Aorta (tissue), 5 donors: ENCODE measurements at regions not wholly inside any gene's neighbourhood (a gene's known extent, or its start where the extent isn't known, plus 50 kb on each side); places are given as distances from the start of the nearest gene placed in this dataset.
"Not testable (repeated sequence)": the region's sequence is repeated elsewhere in the genome, so short reads cannot be mapped to it uniquely, and the experiment has no call there.

Experiments
- ATAC-seq: fragments of 200-7000 bp; cut with Tn5 transposase; one replicate; pipeline ENCODE4 v1.9.1; 2022; ENCODE audit warnings: moderate library complexity; ENCODE audit not compliant: low FRiP score
- DNase-seq, 2 donors: peaks; one replicate each; pipeline ENCODE4 v3.0.0-alpha.2; 2020
- H3K27ac ChIP-seq, 2 donors: one replicate each; pipeline ENCODE4 v1.5.1; 2013; ENCODE audit warnings: low read length in 2 of 2, mild to moderate bottlenecking in 2 of 2, moderate library complexity in 2 of 2, control low read depth in 1 of 2, inconsistent platforms in 1 of 2, low read depth in 1 of 2
- H3K27me3 ChIP-seq, 2 donors: one replicate each; pipeline ENCODE4 v1.6.1; 2013; ENCODE audit warnings: control low read depth in 1 of 2, low read length in 1 of 2, mild to moderate bottlenecking in 1 of 2, moderate library complexity in 1 of 2; ENCODE audit not compliant: insufficient read depth in 2 of 2, control insufficient read depth in 1 of 2
- H3K36me3 ChIP-seq, 2 donors: one replicate each; pipeline ENCODE4 v1.6.1; 2013; ENCODE audit warnings: control low read depth in 1 of 2, low read length in 1 of 2, mild to moderate bottlenecking in 1 of 2; ENCODE audit not compliant: insufficient read depth in 2 of 2, control insufficient read depth in 1 of 2
- H3K4me1 ChIP-seq, 2 donors: one replicate each; pipeline ENCODE4 v1.6.1; 2013; ENCODE audit warnings: low read length in 2 of 2, control low read depth in 1 of 2, mild to moderate bottlenecking in 1 of 2, moderate library complexity in 1 of 2; ENCODE audit not compliant: insufficient read depth in 2 of 2, control insufficient read depth in 1 of 2
- H3K4me3 ChIP-seq, 2 donors: one replicate each; pipeline ENCODE4 v1.5.1; 2013; ENCODE audit warnings: low read length in 2 of 2, control low read depth in 1 of 2, mild to moderate bottlenecking in 1 of 2
- H3K9me3 ChIP-seq: one replicate; pipeline ENCODE4 v1.6.1; 2013; ENCODE audit warnings: mild to moderate bottlenecking, low read length; ENCODE audit not compliant: control insufficient read depth
- WGBS, 2 donors: extraction: QIAGEN DNeasy Blood & Tissue Kit; methylation state at CpG; one replicate each; pipeline ENCODE4 v1.1.7; 2013; 5-methylcytosine and 5-hydroxymethylcytosine counted together
- intact Hi-C, 2 donors: fragments of 100-400 bp; cut with DNase I; formaldehyde crosslinking; loops; one replicate each; pipeline versions ENCODE4 v1.14.2 to v1.15.0; 2022
- donor health status: healthy with polysubstance abuse.
- donor health status: Bipolar disorder and iron deficiency.
- donor health status: DM: no; HTN: no; CAD: no.
- donor health status: DM: no; HTN: no; CAD: no.
- donor health status: DM: yes; HTN: yes; CAD: no.

GRCh38 chr4:181855307-181855706, 387.9 kb upstream of the TENM3 start:
- no peaks in the 10 kb centered on the region for H3K27me3 ChIP-seq
- H3K27ac ChIP-seq = no peak overlapping the region
- ATAC-seq (no peak), DNase-seq (no peak)
- H3K4me3 ChIP-seq = no peak overlapping the region
- intact Hi-C loops = no loop called here
- no peaks in the 10 kb centered on the region for H3K36me3 ChIP-seq
- H3K9me3 ChIP-seq = no peaks in the 10 kb centered on the region
- H3K4me1 ChIP-seq = no peaks in the 10 kb centered on the region
- 65 to 82% methylated on average over 1 of the region's 1 CpG for WGBS, 2 donors

- H3K27ac ChIP-seq, H3K27me3 ChIP-seq, H3K4me3 ChIP-seq, intact Hi-C loops, H3K4me1 ChIP-seq, DNase-seq, ATAC-seq, H3K9me3 ChIP-seq, H3K36me3 ChIP-seq: not testable (repeated sequence)
- WGBS, 2 donors = 96 to 100% methylated on average over 1 of the region's 1 CpG
Observed at GRCh38 chr4:181857471-181857870, 385.7 kb upstream of the TENM3 start.

- ATAC-seq = no peak
- H3K4me3 ChIP-seq = no peak overlapping the region
- 75 to 86% methylated on average over 4 of the region's 4 CpGs for WGBS, 2 donors
- no peak for DNase-seq
- H3K27me3 ChIP-seq = no peaks in the 10 kb centered on the region
- H3K36me3 ChIP-seq = no peaks in the 10 kb centered on the region
- intact Hi-C loops = no loop called here
- H3K9me3 ChIP-seq = no peaks in the 10 kb centered on the region
- H3K27ac ChIP-seq = no peak overlapping the region
- H3K4me1 ChIP-seq = no peaks in the 10 kb centered on the region
Observed at GRCh38 chr4:181858741-181859140, 384.5 kb upstream of the TENM3 start.

- no peaks in the 10 kb centered on the region for H3K4me1 ChIP-seq
- H3K4me3 ChIP-seq = no peak overlapping the region
- WGBS, 2 donors = 61 to 67% methylated on average over 2 of the region's 2 CpGs
- H3K9me3 ChIP-seq = no peaks in the 10 kb centered on the region
- H3K27me3 ChIP-seq = no peaks in the 10 kb centered on the region
- no peak overlapping the region for H3K27ac ChIP-seq
- no peaks in the 10 kb centered on the region for H3K36me3 ChIP-seq
- ATAC-seq (no peak), DNase-seq (no peak)
- intact Hi-C loops = no loop called here
Observed at GRCh38 chr4:181859439-181859838, 383.8 kb upstream of the TENM3 start.

- ATAC-seq (no peak), DNase-seq (no peak)
- H3K36me3 ChIP-seq = no peaks in the 10 kb centered on the region
- intact Hi-C loops = no loop called here
- H3K27me3 ChIP-seq = no peaks in the 10 kb centered on the region
- no peaks in the 10 kb centered on the region for H3K4me1 ChIP-seq
- no peak overlapping the region for H3K4me3 ChIP-seq
- no peaks in the 10 kb centered on the region for H3K9me3 ChIP-seq
- no peak overlapping the region for H3K27ac ChIP-seq
- 5 to 12% methylated on average over 7 of the region's 7 CpGs for WGBS, 2 donors
Observed at GRCh38 chr4:181860157-181860556, 383.0 kb upstream of the TENM3 start.

- DNase-seq (no peak), ATAC-seq (no peak)
- intact Hi-C loops = no loop called here
- WGBS, 2 donors = 59 to 62% methylated on average over 4 of the region's 4 CpGs
- H3K4me1 ChIP-seq = no peaks in the 10 kb centered on the region
- H3K9me3 ChIP-seq = no peaks in the 10 kb centered on the region
- H3K27ac ChIP-seq = no peak overlapping the region
- no peak overlapping the region for H3K4me3 ChIP-seq
- no peaks in the 10 kb centered on the region for H3K36me3 ChIP-seq
- no peaks in the 10 kb centered on the region for H3K27me3 ChIP-seq
Observed at GRCh38 chr4:181860668-181861067, 382.5 kb upstream of the TENM3 start.

- Histone ChIP-seq H3K27me3 (no peaks in the 10 kb centered on the region), H3K4me3 (no peak overlapping the region), H3K27ac (no peak overlapping the region), H3K9me3 (no peaks in the 10 kb centered on the region), H3K4me1 (no peaks in the 10 kb centered on the region), H3K36me3 (no peaks in the 10 kb centered on the region)
- DNase-seq (no peak), ATAC-seq (no peak)
- intact Hi-C loops = no loop called here
- 67 to 80% methylated on average over 3 of the region's 3 CpGs for WGBS, 2 donors
Observed at GRCh38 chr4:181863856-181864255, 379.3 kb upstream of the TENM3 start.

GRCh38 chr4:181870326-181870725, 372.9 kb upstream of the TENM3 start:
- no peaks in the 10 kb centered on the region for H3K4me1 ChIP-seq
- DNase-seq (no peak), ATAC-seq (no peak)
- no peaks in the 10 kb centered on the region for H3K27me3 ChIP-seq
- no peak overlapping the region for H3K4me3 ChIP-seq
- intact Hi-C loops = no loop called here
- 83 to 85% methylated on average over 1 of the region's 1 CpG for WGBS, 2 donors
- H3K36me3 ChIP-seq = no peaks in the 10 kb centered on the region
- peaks cover 1% of the 10 kb centered on the region for H3K9me3 ChIP-seq
- no peak overlapping the region for H3K27ac ChIP-seq

GRCh38 chr4:181874602-181875001, 368.6 kb upstream of the TENM3 start:
- Histone ChIP-seq H3K4me1 (no peaks in the 10 kb centered on the region), H3K27me3 (no peaks in the 10 kb centered on the region), H3K4me3 (no peak overlapping the region), H3K36me3 (no peaks in the 10 kb centered on the region), H3K9me3 (peaks cover 1% of the 10 kb centered on the region), H3K27ac (no peak overlapping the region)
- WGBS, 2 donors = 30 to 35% methylated on average over 5 of the region's 5 CpGs
- ATAC-seq (no peak), DNase-seq (no peak)
- intact Hi-C loops = no loop called here
